IMR-90 (cell line): ENCODE measurements at regions not wholly inside any gene's neighbourhood (a gene's known extent, or its start where the extent isn't known, plus 50 kb on each side); places are given as distances from the start of the nearest gene placed in this dataset.

Experiments used
- BHLHE40 ChIP-seq: fragments of 150-350 bp; IDR thresholded peaks from 2 replicates; pipeline ENCODE4 v1.6.1; 2016; ENCODE audit warnings: mild to moderate bottlenecking, low read depth, low read length
- CEBPB ChIP-seq: IDR thresholded peaks from 2 replicates; pipeline ENCODE4 v1.6.1; 2012; ENCODE audit warnings: low read depth, low read length, improper control_type of control experiment
- FOS ChIP-seq: fragments of 150-350 bp; IDR thresholded peaks from 2 replicates; pipeline ENCODE4 v1.6.1; 2016; ENCODE audit warnings: low read depth, low read length
- MAFK ChIP-seq: IDR thresholded peaks from 2 replicates; pipeline ENCODE4 v1.6.1; 2012; ENCODE audit warnings: low read depth, low read length, improper control_type of control experiment
- MAZ ChIP-seq: IDR thresholded peaks from 2 replicates; pipeline ENCODE4 v1.6.1; 2012; ENCODE audit warnings: low read depth, mild to moderate bottlenecking, low read length, improper control_type of control experiment, moderate library complexity, borderline replicate concordance
- MXI1 ChIP-seq: IDR thresholded peaks from 2 replicates; pipeline ENCODE4 v1.6.1; 2012; ENCODE audit warnings: low read depth, mild to moderate bottlenecking, low read length, moderate library complexity, borderline replicate concordance
- POLR2A ChIP-seq: IDR thresholded peaks from 2 replicates; pipeline ENCODE4 v1.6.1; 2012; ENCODE audit warnings: mild to moderate bottlenecking, low read depth, low read length
- RAD21 ChIP-seq: IDR thresholded peaks from 2 replicates; pipeline ENCODE4 v1.6.1; 2012; ENCODE audit warnings: low read length, improper control_type of control experiment
- RCOR1 ChIP-seq: IDR thresholded peaks from 2 replicates; pipeline ENCODE4 v1.6.1; 2012; ENCODE audit warnings: mild to moderate bottlenecking, low read length, improper control_type of control experiment; ENCODE audit not compliant: insufficient replicate concordance
- SMC3 ChIP-seq: fragments of 150-350 bp; IDR thresholded peaks from 2 replicates; pipeline ENCODE4 v1.6.1; 2016; ENCODE audit warnings: low read depth, mild to moderate bottlenecking, antibody characterized with exemption, low read length, moderate library complexity
- TF ChIP-seq, protein P1 (sequence below): conservative IDR thresholded peaks from 2 replicates; pipeline ENCODE4 v1.5.1; 2012; ENCODE audit warnings: mild to moderate bottlenecking, low read depth, low read length, improper control_type of control experiment
- TF ChIP-seq, protein P2 (sequence below): fragments of 150-350 bp; IDR thresholded peaks from 2 replicates; pipeline ENCODE4 v1.6.1; 2016; ENCODE audit warnings: low read depth, mild to moderate bottlenecking, low read length, moderate library complexity, borderline replicate concordance
- TF ChIP-seq, protein P3 (sequence below): fragments of 150-350 bp; IDR thresholded peaks from 2 replicates; pipeline ENCODE4 v1.6.1; 2017; ENCODE audit warnings: mild to moderate bottlenecking, antibody characterized with exemption, low read length, low read depth

DNA sequence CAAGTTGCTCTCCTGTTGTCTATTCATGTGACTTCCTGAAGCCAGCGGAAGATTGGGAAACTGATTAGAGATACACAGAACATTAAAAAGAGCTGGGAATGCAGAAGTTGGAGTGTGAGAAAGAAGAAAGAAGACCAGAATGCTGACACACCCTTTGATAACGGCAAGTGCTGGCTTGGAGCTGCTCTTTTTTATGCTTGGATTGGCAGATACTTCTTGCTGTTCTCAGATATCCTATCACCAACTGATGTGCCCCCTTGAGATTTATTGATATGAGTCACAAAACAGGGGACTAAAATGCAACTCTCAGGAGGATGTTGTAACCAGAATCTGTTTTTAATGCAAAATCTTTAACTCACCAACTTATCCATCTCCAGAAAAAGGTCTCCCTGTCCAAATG lies 56.0 kb upstream of the ASTN2 start:
- TF ChIP-seq, protein P1, sequence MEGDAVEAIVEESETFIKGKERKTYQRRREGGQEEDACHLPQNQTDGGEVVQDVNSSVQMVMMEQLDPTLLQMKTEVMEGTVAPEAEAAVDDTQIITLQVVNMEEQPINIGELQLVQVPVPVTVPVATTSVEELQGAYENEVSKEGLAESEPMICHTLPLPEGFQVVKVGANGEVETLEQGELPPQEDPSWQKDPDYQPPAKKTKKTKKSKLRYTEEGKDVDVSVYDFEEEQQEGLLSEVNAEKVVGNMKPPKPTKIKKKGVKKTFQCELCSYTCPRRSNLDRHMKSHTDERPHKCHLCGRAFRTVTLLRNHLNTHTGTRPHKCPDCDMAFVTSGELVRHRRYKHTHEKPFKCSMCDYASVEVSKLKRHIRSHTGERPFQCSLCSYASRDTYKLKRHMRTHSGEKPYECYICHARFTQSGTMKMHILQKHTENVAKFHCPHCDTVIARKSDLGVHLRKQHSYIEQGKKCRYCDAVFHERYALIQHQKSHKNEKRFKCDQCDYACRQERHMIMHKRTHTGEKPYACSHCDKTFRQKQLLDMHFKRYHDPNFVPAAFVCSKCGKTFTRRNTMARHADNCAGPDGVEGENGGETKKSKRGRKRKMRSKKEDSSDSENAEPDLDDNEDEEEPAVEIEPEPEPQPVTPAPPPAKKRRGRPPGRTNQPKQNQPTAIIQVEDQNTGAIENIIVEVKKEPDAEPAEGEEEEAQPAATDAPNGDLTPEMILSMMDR = no peak
- TF ChIP-seq POLR2A = no peak
- no peak for TF ChIP-seq RAD21
- no peak for TF ChIP-seq CEBPB
- no peak for TF ChIP-seq FOS
- TF ChIP-seq, protein P2, sequence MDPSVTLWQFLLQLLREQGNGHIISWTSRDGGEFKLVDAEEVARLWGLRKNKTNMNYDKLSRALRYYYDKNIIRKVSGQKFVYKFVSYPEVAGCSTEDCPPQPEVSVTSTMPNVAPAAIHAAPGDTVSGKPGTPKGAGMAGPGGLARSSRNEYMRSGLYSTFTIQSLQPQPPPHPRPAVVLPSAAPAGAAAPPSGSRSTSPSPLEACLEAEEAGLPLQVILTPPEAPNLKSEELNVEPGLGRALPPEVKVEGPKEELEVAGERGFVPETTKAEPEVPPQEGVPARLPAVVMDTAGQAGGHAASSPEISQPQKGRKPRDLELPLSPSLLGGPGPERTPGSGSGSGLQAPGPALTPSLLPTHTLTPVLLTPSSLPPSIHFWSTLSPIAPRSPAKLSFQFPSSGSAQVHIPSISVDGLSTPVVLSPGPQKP = no peak
- TF ChIP-seq MXI1 = no peak
- TF ChIP-seq, protein P3, sequence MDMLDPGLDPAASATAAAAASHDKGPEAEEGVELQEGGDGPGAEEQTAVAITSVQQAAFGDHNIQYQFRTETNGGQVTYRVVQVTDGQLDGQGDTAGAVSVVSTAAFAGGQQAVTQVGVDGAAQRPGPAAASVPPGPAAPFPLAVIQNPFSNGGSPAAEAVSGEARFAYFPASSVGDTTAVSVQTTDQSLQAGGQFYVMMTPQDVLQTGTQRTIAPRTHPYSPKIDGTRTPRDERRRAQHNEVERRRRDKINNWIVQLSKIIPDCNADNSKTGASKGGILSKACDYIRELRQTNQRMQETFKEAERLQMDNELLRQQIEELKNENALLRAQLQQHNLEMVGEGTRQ = no peak
- no peak for TF ChIP-seq RCOR1
- TF ChIP-seq MAFK = no peak
- TF ChIP-seq BHLHE40 = no peak
- no peak for TF ChIP-seq MAZ
- no peak for TF ChIP-seq SMC3
